ENCODE measurements at regions not wholly inside any gene's neighbourhood (a gene's known extent, or its start where the extent isn't known, plus 50 kb on each side); places are given as distances from the start of the nearest gene placed in this dataset.
"Not testable (repeated sequence)": the region's sequence is repeated elsewhere in the genome, so short reads cannot be mapped to it uniquely, and the experiment has no call there.

GRCh38 chr13:111764996-111765395 is 302.0 kb upstream of the SOX1 start:
- H2BK5ac ChIP-seq (ENCODE audit: low read depth, low read length, poor library complexity, severe bottlenecking); H4K8ac ChIP-seq (ENCODE audit: low read depth in 2 of 2, low read length in 2 of 2); in situ Hi-C loops (cut with MboI; ENCODE audit: low sequenced_read_pairs); H3K79me1 ChIP-seq (ENCODE audit: low read depth in 1 of 2, low read length in 2 of 2); H3K4ac ChIP-seq (ENCODE audit: low read depth, low read length); H2AK9ac ChIP-seq (replicated peaks; ENCODE audit: low read depth, low read length, poor library complexity); H3K27me3 ChIP-seq (ENCODE audit: control insufficient read depth, insufficient read depth, low read length); H3K36me3 ChIP-seq (ENCODE audit: control insufficient read depth, insufficient read depth, low read length); H3K23ac ChIP-seq (ENCODE audit: low read depth, low read length); ATAC-seq (ENCODE audit: low read depth); H4K20me1 ChIP-seq (ENCODE audit: insufficient read depth, low read length); H3K14ac ChIP-seq (replicated peaks; ENCODE audit: low read depth, low read length); H2BK120ac ChIP-seq (ENCODE audit: low read depth, low read length); H2AK5ac ChIP-seq (ENCODE audit: low read depth, low read length); H3K56ac ChIP-seq (ENCODE audit: extremely low read depth, insufficient read depth, low read length); H4K5ac ChIP-seq (ENCODE audit: low read depth, low read length); H4K91ac ChIP-seq (ENCODE audit: insufficient read depth, low read depth, low read length); H3K27ac ChIP-seq (ENCODE audit: insufficient read depth, low read length); intact Hi-C loops (cut with micrococcal nuclease); dilution Hi-C loops (cut with HindIII; ENCODE audit: low sequenced_read_pairs, unreplicated experiment); H2AFZ ChIP-seq (replicated peaks; ENCODE audit: low read length, poor library complexity); BruUV-seq (replicated peaks); CTCF ChIA-PET; H2BK20ac ChIP-seq (ENCODE audit: low read depth, low read length); H3K9me1 ChIP-seq (ENCODE audit: insufficient read depth, low read length); H3K9me3 ChIP-seq (ENCODE audit: control insufficient read depth, insufficient read depth, low read length); H3K4me3 ChIP-seq (ENCODE audit: insufficient read depth, low read depth, low read length); H2BK15ac ChIP-seq (ENCODE audit: low read depth, low read length); POLR2A ChIA-PET (ENCODE audit: unreplicated experiment); H3K4me1 ChIP-seq (ENCODE audit: control insufficient read depth, insufficient read depth, low read length); DNase-seq; H3K4me2 ChIP-seq (ENCODE audit: low read depth, low read length); H3K18ac ChIP-seq (ENCODE audit: low read depth, low read length); H3K9ac ChIP-seq (ENCODE audit: low read depth, low read length): not testable (repeated sequence)
- no CpG with 5 or more reads among the region's 13 CpGs for WGBS, 2 experiments (ENCODE audit: extremely low coverage in 2 of 2, insufficient read length in 1 of 2)

- H3K4me3 ChIP-seq (ENCODE audit: insufficient read depth, low read depth, low read length); H3K9me3 ChIP-seq (ENCODE audit: control insufficient read depth, insufficient read depth, low read length); H3K4ac ChIP-seq (ENCODE audit: low read depth, low read length); H3K14ac ChIP-seq (replicated peaks; ENCODE audit: low read depth, low read length); in situ Hi-C loops (cut with MboI; ENCODE audit: low sequenced_read_pairs); H3K23ac ChIP-seq (ENCODE audit: low read depth, low read length); BruUV-seq (replicated peaks); H3K9me1 ChIP-seq (ENCODE audit: insufficient read depth, low read length); H2AK9ac ChIP-seq (replicated peaks; ENCODE audit: low read depth, low read length, poor library complexity); H4K5ac ChIP-seq (ENCODE audit: low read depth, low read length); H4K20me1 ChIP-seq (ENCODE audit: insufficient read depth, low read length); H3K4me1 ChIP-seq (ENCODE audit: control insufficient read depth, insufficient read depth, low read length); H3K79me1 ChIP-seq (ENCODE audit: low read depth in 1 of 2, low read length in 2 of 2); intact Hi-C loops (cut with micrococcal nuclease); H2AK5ac ChIP-seq (ENCODE audit: low read depth, low read length); DNase-seq; H3K9ac ChIP-seq (ENCODE audit: low read depth, low read length); ATAC-seq (ENCODE audit: low read depth); POLR2A ChIA-PET (ENCODE audit: unreplicated experiment); H3K27me3 ChIP-seq (ENCODE audit: control insufficient read depth, insufficient read depth, low read length); H3K56ac ChIP-seq (ENCODE audit: extremely low read depth, insufficient read depth, low read length); dilution Hi-C loops (cut with HindIII; ENCODE audit: low sequenced_read_pairs, unreplicated experiment); H4K8ac ChIP-seq (ENCODE audit: low read depth in 2 of 2, low read length in 2 of 2); H3K18ac ChIP-seq (ENCODE audit: low read depth, low read length); H2BK120ac ChIP-seq (ENCODE audit: low read depth, low read length); H2AFZ ChIP-seq (replicated peaks; ENCODE audit: low read length, poor library complexity); H3K36me3 ChIP-seq (ENCODE audit: control insufficient read depth, insufficient read depth, low read length); CTCF ChIA-PET; H2BK20ac ChIP-seq (ENCODE audit: low read depth, low read length); H3K27ac ChIP-seq (ENCODE audit: insufficient read depth, low read length); H3K4me2 ChIP-seq (ENCODE audit: low read depth, low read length); H4K91ac ChIP-seq (ENCODE audit: insufficient read depth, low read depth, low read length); H2BK15ac ChIP-seq (ENCODE audit: low read depth, low read length); H2BK5ac ChIP-seq (ENCODE audit: low read depth, low read length, poor library complexity, severe bottlenecking): not testable (repeated sequence)
- no CpG with 5 or more reads among the region's 3 CpGs for WGBS, 2 experiments (ENCODE audit: extremely low coverage in 2 of 2, insufficient read length in 1 of 2)
Observed at GRCh38 chr13:111775718-111776117, 291.2 kb upstream of the SOX1 start.
